ENCODE measurements at regions not wholly inside any gene's neighbourhood (a gene's known extent, or its start where the extent isn't known, plus 50 kb on each side); places are given as distances from the start of the nearest gene placed in this dataset.

DNA sequence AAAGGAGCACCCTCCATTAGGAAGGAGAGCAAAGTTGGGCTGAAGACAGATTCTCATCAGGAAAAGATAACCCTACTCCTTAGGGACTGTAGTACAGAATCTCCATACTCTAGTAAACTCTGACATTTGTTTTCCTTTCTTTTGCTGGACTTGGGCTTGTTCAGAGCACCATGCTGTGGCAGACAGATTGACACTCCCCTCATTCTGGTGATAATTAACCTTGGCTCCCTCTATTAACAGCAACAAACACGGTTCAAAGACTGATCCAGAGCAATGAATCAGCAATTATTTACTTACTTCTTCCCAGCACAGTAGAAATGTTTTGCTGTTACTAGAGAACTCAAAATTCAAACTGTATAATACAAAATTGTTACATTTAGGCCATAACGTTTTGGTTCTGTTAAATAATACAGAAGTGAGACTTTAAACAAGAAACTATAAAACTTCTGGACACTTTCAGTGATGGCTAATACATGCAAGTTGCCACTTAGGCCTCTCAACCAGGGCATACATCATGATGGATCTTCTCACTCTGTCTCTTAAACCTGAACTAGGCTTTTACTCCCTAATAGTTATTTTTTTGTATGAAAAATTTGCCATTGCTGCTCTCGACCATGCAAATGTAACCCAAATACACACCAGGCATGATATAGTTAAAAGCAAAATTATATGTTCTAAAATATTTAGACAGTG, 639.0 kb downstream of the IPMK start:
- TF ChIP-seq, protein P1, sequence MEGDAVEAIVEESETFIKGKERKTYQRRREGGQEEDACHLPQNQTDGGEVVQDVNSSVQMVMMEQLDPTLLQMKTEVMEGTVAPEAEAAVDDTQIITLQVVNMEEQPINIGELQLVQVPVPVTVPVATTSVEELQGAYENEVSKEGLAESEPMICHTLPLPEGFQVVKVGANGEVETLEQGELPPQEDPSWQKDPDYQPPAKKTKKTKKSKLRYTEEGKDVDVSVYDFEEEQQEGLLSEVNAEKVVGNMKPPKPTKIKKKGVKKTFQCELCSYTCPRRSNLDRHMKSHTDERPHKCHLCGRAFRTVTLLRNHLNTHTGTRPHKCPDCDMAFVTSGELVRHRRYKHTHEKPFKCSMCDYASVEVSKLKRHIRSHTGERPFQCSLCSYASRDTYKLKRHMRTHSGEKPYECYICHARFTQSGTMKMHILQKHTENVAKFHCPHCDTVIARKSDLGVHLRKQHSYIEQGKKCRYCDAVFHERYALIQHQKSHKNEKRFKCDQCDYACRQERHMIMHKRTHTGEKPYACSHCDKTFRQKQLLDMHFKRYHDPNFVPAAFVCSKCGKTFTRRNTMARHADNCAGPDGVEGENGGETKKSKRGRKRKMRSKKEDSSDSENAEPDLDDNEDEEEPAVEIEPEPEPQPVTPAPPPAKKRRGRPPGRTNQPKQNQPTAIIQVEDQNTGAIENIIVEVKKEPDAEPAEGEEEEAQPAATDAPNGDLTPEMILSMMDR (IDR thresholded peaks at IDR 0.05), result no peak
- TF ChIP-seq POLR2A (IDR thresholded peaks at IDR 0.05), result no peak
- DNase-seq (peak in 2 of 3 donors; percentile 8 to 51), ATAC-seq (peak; percentile 98 to 100 (median 99))
- Histone ChIP-seq H3K4me1 (peaks cover 0 to 15% (median 4%) of the 10 kb centered on the region in 4 donors), H3K27me3 (no peaks in the 10 kb centered on the region), H3K27ac (peak overlapping the region in 2 of 3 donors; percentile 39 to 54), H3K9me3 (no peaks in the 10 kb centered on the region), H3K4me3 (no peak overlapping the region), H3K36me3 (no peaks in the 10 kb centered on the region)
- 32% methylated on average over 3 of the region's 3 CpGs for WGBS (ENCODE audit: insufficient coverage, low coverage, low lambda C conversion rate, missing lambda C conversion rate)
- intact Hi-C loops (cut with DNase I), result no loop called here

DNA sequence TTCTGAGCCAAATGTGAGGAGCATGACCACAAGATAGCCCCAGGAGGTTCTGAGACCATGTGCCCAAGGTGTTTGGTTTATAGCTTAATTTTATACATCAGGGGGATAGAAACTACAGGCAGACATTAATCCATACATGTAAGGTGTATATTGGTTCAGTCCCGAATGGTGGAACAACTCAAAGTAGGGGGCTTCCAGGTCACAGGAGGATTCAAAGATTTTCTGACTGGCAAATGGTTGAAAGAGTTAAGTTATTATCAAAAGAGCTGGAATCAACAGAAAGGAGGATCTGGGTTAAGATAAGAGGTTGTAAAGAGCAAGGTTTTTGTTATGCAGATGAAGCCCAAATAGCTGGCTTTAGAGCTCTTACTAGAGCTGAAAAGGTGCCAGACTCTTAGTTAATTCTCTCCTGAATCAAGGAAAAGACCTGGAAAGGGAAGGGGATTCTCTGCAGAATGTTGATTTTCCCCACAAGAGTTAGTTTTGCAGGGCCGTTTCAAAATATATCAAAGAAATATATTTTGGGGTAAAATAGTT, 640.0 kb downstream of the IPMK start:
- ATAC-seq (peak in 2 of 4 donors; percentile 8 to 34), DNase-seq (no peak)
- TF ChIP-seq, protein P1 (IDR thresholded peaks at IDR 0.05), result no peak
- no peak for TF ChIP-seq POLR2A (IDR thresholded peaks at IDR 0.05)
- Histone ChIP-seq H3K4me1 (peaks cover 0 to 15% (median 4%) of the 10 kb centered on the region in 4 donors), H3K27ac (no peak overlapping the region), H3K4me3 (no peak overlapping the region), H3K36me3 (no peaks in the 10 kb centered on the region), H3K27me3 (no peaks in the 10 kb centered on the region), H3K9me3 (no peaks in the 10 kb centered on the region)
- 75% methylated on average over 2 of the region's 2 CpGs for WGBS (ENCODE audit: insufficient coverage, low coverage, low lambda C conversion rate, missing lambda C conversion rate)
- intact Hi-C loops (cut with DNase I), result no loop called here

DNA sequence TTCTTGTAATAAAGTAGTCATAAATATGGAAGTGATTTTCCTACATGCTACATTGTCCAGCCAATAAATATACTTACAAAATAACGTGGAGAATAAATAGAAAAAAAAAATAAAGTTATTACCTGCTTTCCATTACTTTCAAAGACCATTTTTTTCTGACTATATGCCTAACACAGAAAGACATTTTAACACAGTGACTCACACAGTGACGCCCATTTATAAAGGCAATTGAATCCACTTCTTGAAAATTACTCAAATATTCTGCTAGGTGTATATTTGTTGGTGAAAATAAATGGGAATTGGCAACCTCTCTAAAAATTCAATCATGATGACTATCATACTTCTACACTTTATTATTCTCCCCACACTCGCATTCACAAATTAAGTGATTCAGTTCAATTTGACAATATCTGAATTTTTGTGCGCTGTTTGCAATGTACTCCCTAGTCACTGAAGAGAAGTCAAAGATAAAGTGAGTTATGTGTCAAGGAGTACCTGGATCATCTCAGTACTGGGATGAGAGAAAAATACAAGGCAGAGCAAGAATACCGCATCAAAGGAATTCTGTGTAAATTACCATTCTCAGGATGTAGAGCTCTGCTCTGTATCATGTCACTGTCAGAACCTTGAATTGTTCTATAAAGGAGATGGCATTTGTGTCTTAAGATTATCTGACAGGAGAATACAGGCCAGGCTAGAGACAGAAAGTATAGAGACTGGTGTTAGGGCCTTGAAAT, 642.7 kb downstream of the IPMK start:
- intact Hi-C loops (cut with DNase I), result no loop called here
- DNase-seq (no peak), ATAC-seq (no peak)
- TF ChIP-seq, protein P1 (IDR thresholded peaks at IDR 0.05), result no peak
- TF ChIP-seq POLR2A (IDR thresholded peaks at IDR 0.05), result no peak
- Histone ChIP-seq H3K36me3 (no peaks in the 10 kb centered on the region), H3K9me3 (no peaks in the 10 kb centered on the region), H3K27ac (no peak overlapping the region), H3K27me3 (no peaks in the 10 kb centered on the region), H3K4me3 (no peak overlapping the region), H3K4me1 (peaks cover 0 to 15% (median 4%) of the 10 kb centered on the region in 4 donors)
- WGBS (ENCODE audit: insufficient coverage, low coverage, low lambda C conversion rate, missing lambda C conversion rate), result 76% methylated on average over 5 of the region's 5 CpGs

DNA sequence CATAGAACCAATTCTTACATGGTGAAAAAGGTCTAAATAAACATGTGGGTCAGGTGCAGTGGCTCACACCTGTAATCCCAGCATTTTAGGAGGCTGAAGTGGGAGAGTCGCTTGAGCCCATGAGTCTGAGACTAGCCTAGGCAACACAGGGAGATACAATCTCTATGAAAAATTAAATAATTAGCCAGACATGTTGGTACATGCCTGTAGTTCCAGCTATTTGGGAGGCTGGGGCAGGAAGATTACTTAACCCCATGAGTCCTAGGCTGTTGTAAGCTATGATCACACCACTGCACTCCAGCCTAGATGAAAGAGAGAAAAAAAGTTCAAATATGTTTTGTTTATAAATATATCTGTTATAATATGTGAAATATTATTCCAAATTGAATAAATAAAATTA, 643.6 kb downstream of the IPMK start:
- Histone ChIP-seq H3K27me3 (no peaks in the 10 kb centered on the region), H3K27ac (no peak overlapping the region), H3K4me3 (no peak overlapping the region), H3K4me1 (peaks cover 0 to 9% (median 1%) of the 10 kb centered on the region in 4 donors), H3K36me3 (no peaks in the 10 kb centered on the region), H3K9me3 (no peaks in the 10 kb centered on the region)
- TF ChIP-seq, protein P1 (IDR thresholded peaks at IDR 0.05), result no peak
- no peak for TF ChIP-seq POLR2A (IDR thresholded peaks at IDR 0.05)
- ATAC-seq, result no peak
- intact Hi-C loops (cut with DNase I), result no loop called here
- DNase-seq, result no peak
- 88% methylated on average over 1 of the region's 1 CpG for WGBS (ENCODE audit: insufficient coverage, low coverage, low lambda C conversion rate, missing lambda C conversion rate)
